SU-DHL-6 (cell line): ENCODE measurements at regions not wholly inside any gene's neighbourhood (a gene's known extent, or its start where the extent isn't known, plus 50 kb on each side); places are given as distances from the start of the nearest gene placed in this dataset.

Source experiments
- H2AFZ ChIP-seq: fragments of 200-600 bp; sonication (generic); 2 replicates; pipeline ENCODE4 v1.6.1; 2014; ENCODE audit warnings: low read depth, mild to moderate bottlenecking, moderate library complexity, mixed read lengths, antibody characterized with exemption, low read length; ENCODE audit not compliant: severe bottlenecking
- H3F3A ChIP-seq: fragments of 200-600 bp; shearing (Covaris generic); 2 replicates; pipeline ENCODE4 v1.6.0; 2016; ENCODE audit warnings: antibody characterized with exemption, mild to moderate bottlenecking; ENCODE audit not compliant: insufficient read depth
- H3K27ac ChIP-seq: fragments of 200-600 bp; sonication (generic); 2 replicates; pipeline ENCODE4 v1.5.1; 2016; ENCODE audit warnings: low read depth, mild to moderate bottlenecking, low read length, moderate library complexity, mixed read lengths
- H3K27me3 ChIP-seq: fragments of 200-600 bp; sonication (generic), shearing (Covaris generic); 2 replicates; pipeline ENCODE4 v1.6.0; 2014; ENCODE audit warnings: mild to moderate bottlenecking, low read length
- H3K36me3 ChIP-seq: fragments of 200-600 bp; sonication (generic); 2 replicates; pipeline ENCODE4 v1.6.1; 2014; ENCODE audit warnings: mild to moderate bottlenecking, low read length, mixed read lengths
- H3K4me2 ChIP-seq: fragments of 300-600, 200-600 bp; shearing (Covaris generic), sonication (generic); 2 replicates; pipeline ENCODE4 v1.6.0; 2014; ENCODE audit warnings: low read length, low read depth, mild to moderate bottlenecking; ENCODE audit not compliant: poor library complexity, severe bottlenecking
- H3K4me3 ChIP-seq: fragments of 200-600 bp; sonication (generic); 2 replicates; pipeline ENCODE4 v1.5.1; 2014; ENCODE audit warnings: antibody characterized with exemption, low read length, mild to moderate bottlenecking, mixed read lengths; ENCODE audit not compliant: insufficient read depth, poor library complexity, severe bottlenecking
- H3K79me2 ChIP-seq: fragments of 200-600 bp; sonication (generic); 2 replicates; pipeline ENCODE4 v1.6.1; 2014; ENCODE audit warnings: mild to moderate bottlenecking, low read length, moderate library complexity; ENCODE audit not compliant: insufficient read depth
- H3K9ac ChIP-seq: fragments of 200-600 bp; sonication (generic); 2 replicates; pipeline ENCODE4 v1.7.0; 2014; ENCODE audit warnings: mild to moderate bottlenecking, low read length
- H3K9me2 ChIP-seq: fragments of 200-600 bp; sonication (generic); replicated peaks from 2 replicates; pipeline ENCODE4 v1.6.1; 2014; ENCODE audit warnings: low read length; ENCODE audit not compliant: insufficient read depth
- H3K9me3 ChIP-seq: fragments of 200-600 bp; sonication (generic); 2 replicates; pipeline ENCODE4 v1.6.1; 2014; ENCODE audit warnings: low read length, mixed read lengths; ENCODE audit not compliant: insufficient read depth
- H4K20me1 ChIP-seq: fragments of 200-600 bp; sonication (generic); 2 replicates; pipeline ENCODE4 v1.6.1; 2014; ENCODE audit warnings: low read depth, mild to moderate bottlenecking, antibody characterized with exemption, low read length, moderate library complexity, mixed read lengths
- CTCF ChIP-seq: fragments of 200-600 bp; sonication (generic); IDR thresholded peaks from one replicate; pipeline ENCODE4 v1.5.1; 2017; ENCODE audit warnings: antibody characterized with exemption, mild to moderate bottlenecking, low read length, moderate library complexity; ENCODE audit not compliant: insufficient read depth, poor library complexity, severe bottlenecking
- EZH2phosphoT487 ChIP-seq: fragments of 200-600 bp; sonication (generic), shearing (Covaris generic); conservative IDR thresholded peaks from 2 replicates; pipeline ENCODE4 v1.6.1; 2018; ENCODE audit warnings: mild to moderate bottlenecking, antibody characterized with exemption, low read length, moderate library complexity, mixed read lengths

GRCh38 chr12:40618636-40619035, 73.6 kb upstream of the CNTN1 start:
- Histone ChIP-seq H3K36me3 (no peaks in the 10 kb centered on the region), H3K9me2 (no peaks in the 10 kb centered on the region), H3F3A (no peaks in the 10 kb centered on the region), H4K20me1 (no peaks in the 10 kb centered on the region), H2AFZ (no peak overlapping the region), H3K9ac (no peak overlapping the region), H3K4me3 (no peak overlapping the region), H3K27me3 (no peaks in the 10 kb centered on the region), H3K79me2 (no peaks in the 10 kb centered on the region), H3K9me3 (no peaks in the 10 kb centered on the region), H3K4me2 (no peak overlapping the region), H3K27ac (no peak overlapping the region)
- TF ChIP-seq EZH2phosphoT487 (no peak), CTCF (no peak)

GRCh38 chr12:40620564-40621019, 71.6 kb upstream of the CNTN1 start:
- H4K20me1 ChIP-seq: no peaks in the 10 kb centered on the region
- TF ChIP-seq EZH2phosphoT487 (no peak), CTCF (no peak)

GRCh38 chr12:40622246-40622838, 69.9 kb upstream of the CNTN1 start:
- Histone ChIP-seq H3K27ac (no peak overlapping the region), H3F3A (no peaks in the 10 kb centered on the region), H3K36me3 (no peaks in the 10 kb centered on the region), H4K20me1 (no peaks in the 10 kb centered on the region), H2AFZ (no peak overlapping the region), H3K9me3 (no peaks in the 10 kb centered on the region), H3K4me3 (no peak overlapping the region), H3K79me2 (no peaks in the 10 kb centered on the region), H3K9me2 (no peaks in the 10 kb centered on the region), H3K4me2 (no peak overlapping the region), H3K27me3 (no peaks in the 10 kb centered on the region), H3K9ac (no peak overlapping the region)
- TF ChIP-seq EZH2phosphoT487: no peak
- TF ChIP-seq CTCF: peak; percentile 86

More at GRCh38 chr12:40620564-40621019, 71.6 kb upstream of the CNTN1 start:
- H3F3A ChIP-seq: no peaks in the 10 kb centered on the region
- H3K27me3 ChIP-seq: no peaks in the 10 kb centered on the region
- H3K9me2 ChIP-seq: no peaks in the 10 kb centered on the region
- no peak overlapping the region for H3K4me3 ChIP-seq
- no peak overlapping the region for H3K4me2 ChIP-seq
- no peak overlapping the region for H3K27ac ChIP-seq
- H3K9ac ChIP-seq: no peak overlapping the region
- H2AFZ ChIP-seq: no peak overlapping the region
- H3K9me3 ChIP-seq: no peaks in the 10 kb centered on the region
- H3K79me2 ChIP-seq: no peaks in the 10 kb centered on the region
- no peaks in the 10 kb centered on the region for H3K36me3 ChIP-seq
